Astrocyte (in vitro differentiated cells and primary cell): ENCODE measurements at regions not wholly inside any gene's neighbourhood (a gene's known extent, or its start where the extent isn't known, plus 50 kb on each side); places are given as distances from the start of the nearest gene placed in this dataset.

Experiments
- DNase-seq: peaks from one replicate; pipeline ENCODE4 v3.0.0-alpha.2; 2010; ENCODE audit warnings: low read depth
- FAIRE-seq: peaks from 2 replicates; lab custom pipeline; 2011; peaks lifted over from hg19 to GRCh38; lab: Jason Lieb, UNC
- H2AFZ ChIP-seq: 2 replicates; pipeline ENCODE4 v1.6.0; 2012; ENCODE audit warnings: low read depth, low read length, inconsistent platforms
- H3K27ac ChIP-seq: 2 replicates; pipeline ENCODE4 v1.5.1; 2011; ENCODE audit warnings: low read depth, low read length, inconsistent platforms
- H3K27me3 ChIP-seq: 2 replicates; pipeline ENCODE4 v1.6.0; 2011; ENCODE audit warnings: low read length, inconsistent platforms; ENCODE audit not compliant: insufficient read depth
- H3K36me3 ChIP-seq: 2 replicates; pipeline ENCODE4 v1.5.1; 2011; ENCODE audit warnings: low read length, inconsistent platforms; ENCODE audit not compliant: insufficient read depth
- H3K4me1 ChIP-seq: 2 replicates; pipeline ENCODE4 v1.5.1; 2011; ENCODE audit warnings: low read length, inconsistent platforms; ENCODE audit not compliant: insufficient read depth
- H3K4me2 ChIP-seq: 2 replicates; pipeline ENCODE4 v1.6.0; 2012; ENCODE audit warnings: low read length, inconsistent platforms
- H3K4me3 ChIP-seq: 2 replicates; pipeline ENCODE4 v1.5.1; 2011; ENCODE audit warnings: low read depth, mild to moderate bottlenecking, low read length, inconsistent platforms; ENCODE audit not compliant: insufficient read depth
- H3K79me2 ChIP-seq: 2 replicates; pipeline ENCODE4 v1.6.0; 2012; ENCODE audit warnings: mild to moderate bottlenecking, low read length, inconsistent platforms; ENCODE audit not compliant: insufficient read depth
- H3K9ac ChIP-seq: 2 replicates; pipeline ENCODE4 v1.6.0; 2012; ENCODE audit warnings: mild to moderate bottlenecking, low read length, inconsistent platforms
- H3K9me3 ChIP-seq: 2 replicates; pipeline ENCODE4 v1.5.1; 2012; ENCODE audit warnings: low read depth, mild to moderate bottlenecking, low read length, inconsistent platforms; ENCODE audit not compliant: insufficient read depth
- H4K20me1 ChIP-seq: 2 replicates; pipeline ENCODE4 v1.6.0; 2012; ENCODE audit warnings: low read length, inconsistent platforms; ENCODE audit not compliant: insufficient read depth
- H3K27ac Mint-ChIP-seq: one replicate; pipeline ENCODE4 v1.8.0; 2021; ENCODE audit warnings: mild to moderate bottlenecking, mixed read lengths; ENCODE audit not compliant: unreplicated experiment
- H3K27me3 Mint-ChIP-seq: one replicate; pipeline ENCODE4 v1.8.0; 2021; ENCODE audit warnings: low read depth, mixed read lengths; ENCODE audit not compliant: unreplicated experiment
- H3K36me3 Mint-ChIP-seq: one replicate; pipeline ENCODE4 v1.8.0; 2021; ENCODE audit warnings: low read depth, mixed read lengths; ENCODE audit not compliant: unreplicated experiment
- H3K4me1 Mint-ChIP-seq: one replicate; pipeline ENCODE4 v1.8.0; 2021; ENCODE audit warnings: low read depth, mixed read lengths; ENCODE audit not compliant: unreplicated experiment
- H3K4me3 Mint-ChIP-seq: one replicate; pipeline ENCODE4 v1.8.0; 2021; ENCODE audit warnings: mild to moderate bottlenecking, moderate library complexity, mixed read lengths; ENCODE audit not compliant: unreplicated experiment
- H3K9me3 Mint-ChIP-seq: one replicate; pipeline ENCODE4 v1.8.0; 2021; ENCODE audit warnings: mild to moderate bottlenecking, mixed read lengths; ENCODE audit not compliant: unreplicated experiment
- CTCF ChIP-seq: IDR thresholded peaks from 2 replicates; pipeline ENCODE4 v1.5.1; 2011; ENCODE audit warnings: low read depth, mild to moderate bottlenecking, inconsistent platforms, low read length, moderate library complexity; ENCODE audit not compliant: insufficient read depth
- EZH2 ChIP-seq: IDR thresholded peaks from 2 replicates; pipeline ENCODE4 v1.6.1; 2012; ENCODE audit warnings: mild to moderate bottlenecking, low read length, inconsistent platforms; ENCODE audit not compliant: insufficient read depth

GRCh38 chr7:83827036-83827435 is 178.1 kb upstream of the SEMA3E start:
- no peaks in the 10 kb centered on the region for H3K9me3 ChIP-seq
- DNase-seq (no peak), FAIRE-seq (no peak)
- no peaks in the 10 kb centered on the region for H3K4me1 ChIP-seq
- H2AFZ ChIP-seq = no peak overlapping the region
- no peak overlapping the region for H3K4me3 ChIP-seq
- TF ChIP-seq EZH2 (no peak), CTCF (no peak)
- no peaks in the 10 kb centered on the region for H3K36me3 ChIP-seq
- Mint-ChIP-seq H3K4me1 (peaks cover 2% of the 10 kb centered on the region), H3K27me3 (no peaks in the 10 kb centered on the region), H3K27ac (no peak overlapping the region), H3K36me3 (no peaks in the 10 kb centered on the region), H3K4me3 (no peak overlapping the region), H3K9me3 (no peaks in the 10 kb centered on the region)
- no peaks in the 10 kb centered on the region for H4K20me1 ChIP-seq
- no peak overlapping the region for H3K9ac ChIP-seq
- no peaks in the 10 kb centered on the region for H3K79me2 ChIP-seq
- no peak overlapping the region for H3K27ac ChIP-seq
- no peak overlapping the region for H3K4me2 ChIP-seq
- no peaks in the 10 kb centered on the region for H3K27me3 ChIP-seq

GRCh38 chr7:83824214-83824613 is 175.3 kb upstream of the SEMA3E start:
- H3K4me1 Mint-ChIP-seq = peaks cover 2% of the 10 kb centered on the region
- H3K27ac ChIP-seq = no peak overlapping the region
- DNase-seq (peak; percentile 24), FAIRE-seq (no peak)
- no peak overlapping the region for H3K9ac ChIP-seq
- no peak overlapping the region for H2AFZ ChIP-seq
- no peaks in the 10 kb centered on the region for H3K27me3 ChIP-seq
- no peaks in the 10 kb centered on the region for H3K36me3 ChIP-seq
- H3K4me2 ChIP-seq = peak overlapping the region; percentile 9
- no peaks in the 10 kb centered on the region for H3K79me2 ChIP-seq
- H3K9me3 Mint-ChIP-seq = no peaks in the 10 kb centered on the region
- H3K4me1 ChIP-seq = no peaks in the 10 kb centered on the region
- H3K27ac Mint-ChIP-seq = no peak overlapping the region
- no peak overlapping the region for H3K4me3 Mint-ChIP-seq
- no peaks in the 10 kb centered on the region for H3K27me3 Mint-ChIP-seq
- no peak overlapping the region for H3K4me3 ChIP-seq
- no peak for TF ChIP-seq CTCF
- TF ChIP-seq EZH2 = no peak
- H3K36me3 Mint-ChIP-seq = no peaks in the 10 kb centered on the region
- no peaks in the 10 kb centered on the region for H4K20me1 ChIP-seq
- H3K9me3 ChIP-seq = no peaks in the 10 kb centered on the region

GRCh38 chr7:83821866-83822265 is 172.9 kb upstream of the SEMA3E start:
- FAIRE-seq (no peak), DNase-seq (no peak)
- H3K79me2 ChIP-seq = no peaks in the 10 kb centered on the region
- H4K20me1 ChIP-seq = no peaks in the 10 kb centered on the region
- H3K4me3 ChIP-seq = no peak overlapping the region
- Mint-ChIP-seq H3K9me3 (no peaks in the 10 kb centered on the region), H3K27me3 (no peaks in the 10 kb centered on the region), H3K36me3 (no peaks in the 10 kb centered on the region), H3K4me1 (peaks cover 2% of the 10 kb centered on the region), H3K4me3 (no peak overlapping the region), H3K27ac (no peak overlapping the region)
- H3K27ac ChIP-seq = no peak overlapping the region
- no peaks in the 10 kb centered on the region for H3K9me3 ChIP-seq
- H3K36me3 ChIP-seq = no peaks in the 10 kb centered on the region
- H2AFZ ChIP-seq = no peak overlapping the region
- H3K4me2 ChIP-seq = no peak overlapping the region
- no peak overlapping the region for H3K9ac ChIP-seq
- H3K27me3 ChIP-seq = no peaks in the 10 kb centered on the region
- no peak for TF ChIP-seq EZH2
- TF ChIP-seq CTCF = no peak
- H3K4me1 ChIP-seq = no peaks in the 10 kb centered on the region
